SIG-M5 treated with dmso at 0.1 percent for 504 hours (cell line): ENCODE measurements at regions not wholly inside any gene's neighbourhood (a gene's known extent, or its start where the extent isn't known, plus 50 kb on each side); places are given as distances from the start of the nearest gene placed in this dataset.
"Not testable (repeated sequence)": the region's sequence is repeated elsewhere in the genome, so short reads cannot be mapped to it uniquely, and the experiment has no call there.

Source experiments
- DNase-seq: peaks from one replicate; lab custom pipeline; 2025; ENCODE audit not compliant: unreplicated experiment; lab: John Stamatoyannopoulos, UW

- DNase-seq = no peak
Measured at GRCh38 chr3:170711786-170712185, 125.9 kb upstream of the SLC7A14 start.

GRCh38 chr3:170709046-170709445 is 123.2 kb upstream of the SLC7A14 start:
- DNase-seq = peak; percentile 89

- no peak for DNase-seq
Measured at GRCh38 chr3:170707899-170708298, 122.0 kb upstream of the SLC7A14 start.

- DNase-seq = no peak
Measured at GRCh38 chr3:170705131-170705530, 119.3 kb upstream of the SLC7A14 start.

GRCh38 chr3:170703121-170703588 is 117.3 kb upstream of the SLC7A14 start:
- no peak for DNase-seq

GRCh38 chr3:170701696-170702678 is 116.1 kb upstream of the SLC7A14 start:
- no peak for DNase-seq

- DNase-seq = no peak
Measured at GRCh38 chr3:170700054-170700404, 114.2 kb upstream of the SLC7A14 start.

GRCh38 chr3:170699158-170700053 is 113.5 kb upstream of the SLC7A14 start:
- DNase-seq = no peak

- no peak for DNase-seq
Measured at GRCh38 chr3:170697908-170698307, 112.0 kb upstream of the SLC7A14 start.

- DNase-seq = no peak
Measured at GRCh38 chr3:170697131-170697530, 111.3 kb upstream of the SLC7A14 start.

- no peak for DNase-seq
Measured at GRCh38 chr3:170695486-170696064, 109.7 kb upstream of the SLC7A14 start.

GRCh38 chr3:170692720-170693119 is 106.8 kb upstream of the SLC7A14 start:
- DNase-seq = no peak

GRCh38 chr3:170690661-170690981 is 104.7 kb upstream of the SLC7A14 start:
- no peak for DNase-seq

GRCh38 chr3:170689893-170690660 is 104.2 kb upstream of the SLC7A14 start:
- DNase-seq = peak; percentile 38

GRCh38 chr3:170689296-170689829 is 103.5 kb upstream of the SLC7A14 start:
- no peak for DNase-seq

- DNase-seq = not testable (repeated sequence)
Measured at GRCh38 chr3:170688222-170688621, 102.3 kb upstream of the SLC7A14 start.

GRCh38 chr3:170680593-170680992 is 94.7 kb upstream of the SLC7A14 start:
- DNase-seq = no peak

- no peak for DNase-seq
Measured at GRCh38 chr3:170679190-170679589, 93.3 kb upstream of the SLC7A14 start.

GRCh38 chr3:170670504-170670903 is 84.6 kb upstream of the SLC7A14 start:
- DNase-seq = no peak

GRCh38 chr3:170662986-170663385 is 77.1 kb upstream of the SLC7A14 start:
- DNase-seq = not testable (repeated sequence)
